Kidney epithelial cell (primary cell): ENCODE measurements at regions not wholly inside any gene's neighbourhood (a gene's known extent, or its start where the extent isn't known, plus 50 kb on each side); places are given as distances from the start of the nearest gene placed in this dataset.

Experiments used
- DNase-seq: peaks from one replicate; pipeline ENCODE4 v3.0.0-alpha.2; 2010; ENCODE audit warnings: low read depth
- H3K27me3 ChIP-seq: 2 replicates; pipeline ENCODE4 v1.6.0; 2011; ENCODE audit warnings: low read length; ENCODE audit not compliant: control insufficient read depth, insufficient read depth
- H3K36me3 ChIP-seq: 2 replicates; pipeline ENCODE4 v1.5.1; 2011; ENCODE audit warnings: low read length; ENCODE audit not compliant: control insufficient read depth, insufficient read depth
- H3K4me3 ChIP-seq: 2 replicates; pipeline ENCODE4 v1.5.1; 2011; ENCODE audit warnings: low read depth, mild to moderate bottlenecking, control low read depth, low read length
- TF ChIP-seq, protein P1 (sequence below): IDR thresholded peaks from 2 replicates; pipeline ENCODE4 v1.5.1; 2011; ENCODE audit warnings: mild to moderate bottlenecking, moderate library complexity, low read length, control low read depth, inconsistent platforms; ENCODE audit not compliant: insufficient read depth, poor library complexity, severe bottlenecking

DNA sequence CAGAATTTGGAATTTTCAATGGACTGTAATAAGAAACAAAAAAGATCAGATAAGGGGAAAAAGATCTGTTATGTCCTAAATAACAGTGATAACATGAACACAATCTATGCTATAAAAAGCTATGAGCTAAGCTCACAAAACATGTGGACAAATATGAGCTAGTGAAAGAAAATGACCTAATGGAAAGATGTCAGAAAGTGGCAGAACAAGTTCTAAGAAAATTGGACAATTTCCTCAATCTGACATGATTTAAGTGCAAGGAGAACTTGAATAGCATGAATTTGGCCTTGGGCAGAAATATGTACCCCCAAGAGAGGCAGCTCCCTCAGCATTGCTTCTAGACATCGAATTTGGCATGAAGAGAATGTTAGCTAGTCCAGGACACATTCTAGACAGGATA is 212.0 kb upstream of the PGR start:
- H3K36me3 ChIP-seq: no peaks in the 10 kb centered on the region
- no peaks in the 10 kb centered on the region for H3K27me3 ChIP-seq
- no peak overlapping the region for H3K4me3 ChIP-seq
- TF ChIP-seq, protein P1, sequence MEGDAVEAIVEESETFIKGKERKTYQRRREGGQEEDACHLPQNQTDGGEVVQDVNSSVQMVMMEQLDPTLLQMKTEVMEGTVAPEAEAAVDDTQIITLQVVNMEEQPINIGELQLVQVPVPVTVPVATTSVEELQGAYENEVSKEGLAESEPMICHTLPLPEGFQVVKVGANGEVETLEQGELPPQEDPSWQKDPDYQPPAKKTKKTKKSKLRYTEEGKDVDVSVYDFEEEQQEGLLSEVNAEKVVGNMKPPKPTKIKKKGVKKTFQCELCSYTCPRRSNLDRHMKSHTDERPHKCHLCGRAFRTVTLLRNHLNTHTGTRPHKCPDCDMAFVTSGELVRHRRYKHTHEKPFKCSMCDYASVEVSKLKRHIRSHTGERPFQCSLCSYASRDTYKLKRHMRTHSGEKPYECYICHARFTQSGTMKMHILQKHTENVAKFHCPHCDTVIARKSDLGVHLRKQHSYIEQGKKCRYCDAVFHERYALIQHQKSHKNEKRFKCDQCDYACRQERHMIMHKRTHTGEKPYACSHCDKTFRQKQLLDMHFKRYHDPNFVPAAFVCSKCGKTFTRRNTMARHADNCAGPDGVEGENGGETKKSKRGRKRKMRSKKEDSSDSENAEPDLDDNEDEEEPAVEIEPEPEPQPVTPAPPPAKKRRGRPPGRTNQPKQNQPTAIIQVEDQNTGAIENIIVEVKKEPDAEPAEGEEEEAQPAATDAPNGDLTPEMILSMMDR: no peak
- no peak for DNase-seq

DNA sequence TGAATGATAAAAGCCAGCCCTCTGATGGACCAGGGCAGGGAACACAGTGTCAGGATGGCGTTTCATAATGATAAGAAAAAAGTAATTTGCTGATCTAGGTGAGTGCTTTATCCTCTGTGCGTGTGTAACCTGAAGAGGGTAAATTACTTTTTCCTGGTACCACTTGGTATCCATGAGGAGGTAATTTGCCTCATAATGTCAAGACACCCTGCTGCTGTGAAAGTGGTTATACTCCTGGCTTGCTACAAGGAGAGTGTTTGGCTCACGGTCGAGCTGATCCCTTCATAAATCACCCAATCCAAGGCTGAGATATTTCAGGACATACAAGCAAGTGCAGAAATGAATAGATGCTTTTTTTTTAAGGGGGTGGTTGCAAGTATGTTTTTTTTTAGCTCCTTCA is 207.2 kb upstream of the PGR start:
- TF ChIP-seq, protein P1: no peak
- Histone ChIP-seq H3K27me3 (no peaks in the 10 kb centered on the region), H3K36me3 (no peaks in the 10 kb centered on the region), H3K4me3 (no peak overlapping the region)
- DNase-seq: no peak

DNA sequence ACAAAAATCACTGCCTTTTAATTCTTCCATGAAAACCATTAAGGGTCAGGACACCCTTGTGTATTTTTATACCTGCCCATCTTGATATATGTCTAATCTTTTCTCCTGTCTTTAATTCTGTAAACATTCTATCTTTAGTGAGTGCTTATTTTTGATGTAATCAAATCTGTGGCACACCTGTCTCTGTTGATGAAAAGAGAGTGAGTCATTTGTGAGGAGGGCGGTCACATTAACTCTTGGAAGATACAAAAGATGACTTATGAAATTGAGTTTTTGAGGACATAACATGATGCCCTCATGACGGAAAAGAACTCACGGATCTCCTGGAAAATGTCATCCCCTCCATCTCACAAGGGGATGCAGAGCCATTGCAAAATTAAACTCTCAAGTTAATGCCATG is 206.5 kb upstream of the PGR start:
- H3K27me3 ChIP-seq: no peaks in the 10 kb centered on the region
- DNase-seq: no peak
- H3K36me3 ChIP-seq: no peaks in the 10 kb centered on the region
- no peak overlapping the region for H3K4me3 ChIP-seq
- TF ChIP-seq, protein P1: no peak

DNA sequence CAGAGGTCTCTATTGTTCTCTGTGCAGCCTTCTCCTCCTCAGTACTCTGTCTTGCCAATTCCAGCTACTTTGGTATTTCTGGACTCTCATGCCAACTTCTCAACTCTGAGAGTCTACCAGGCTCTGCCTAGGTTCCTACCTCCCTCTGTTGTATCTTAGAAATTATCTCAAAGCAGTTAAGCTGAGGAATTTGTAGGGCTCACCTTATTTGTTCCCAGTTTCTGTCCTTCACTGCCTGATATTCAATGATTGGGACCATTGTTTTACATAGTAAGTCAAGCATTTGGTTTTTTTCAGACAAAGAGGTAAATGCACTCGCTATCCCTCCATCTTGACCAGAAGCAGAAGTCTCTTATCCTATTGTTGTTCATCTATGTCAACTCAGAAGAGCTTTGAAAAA is 205.0 kb upstream of the PGR start:
- no peaks in the 10 kb centered on the region for H3K27me3 ChIP-seq

DNA sequence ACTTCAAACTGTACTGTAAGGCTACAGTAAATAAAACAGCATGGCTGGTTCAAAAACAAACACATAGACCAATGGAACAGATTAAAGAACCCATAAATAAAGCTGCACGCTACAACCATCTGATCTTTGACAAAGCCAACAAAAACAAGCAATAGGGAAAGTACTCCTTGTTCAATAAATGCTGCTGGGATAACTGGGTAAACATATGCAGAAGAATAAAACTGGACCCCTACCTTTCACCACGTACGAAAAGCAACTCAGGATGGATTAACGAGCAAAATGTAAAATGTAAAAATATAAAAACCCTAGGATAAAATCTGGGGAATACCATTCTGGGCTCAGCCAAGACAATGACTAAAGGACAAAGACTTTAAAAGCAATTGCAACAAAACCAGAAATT is 201.8 kb upstream of the PGR start:
- TF ChIP-seq, protein P1: no peak
- H3K27me3 ChIP-seq: no peaks in the 10 kb centered on the region
- no peak for DNase-seq
- no peaks in the 10 kb centered on the region for H3K36me3 ChIP-seq
- no peak overlapping the region for H3K4me3 ChIP-seq

More for the DNA sequence above, 205.0 kb upstream of the PGR start:
- TF ChIP-seq, protein P1: no peak
- no peaks in the 10 kb centered on the region for H3K36me3 ChIP-seq
- H3K4me3 ChIP-seq: no peak overlapping the region
- no peak for DNase-seq

DNA sequence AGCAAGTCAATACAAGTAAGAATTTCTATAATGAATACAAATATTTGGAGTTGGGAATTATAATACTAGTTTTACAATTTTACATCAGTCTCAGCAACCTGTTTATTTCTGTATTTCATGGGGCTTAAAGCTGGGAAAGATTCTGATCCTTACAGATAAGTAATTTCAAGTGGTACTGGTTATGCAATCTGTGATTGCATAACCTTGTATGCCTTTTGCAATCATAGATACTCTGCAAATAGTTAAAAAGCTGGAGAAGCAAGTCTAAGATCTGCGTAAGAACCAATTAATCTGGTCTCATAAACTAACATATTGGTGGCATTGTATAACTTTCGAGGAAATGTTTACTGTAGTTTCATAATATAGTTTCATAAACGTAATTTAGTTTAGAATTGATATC is 198.3 kb upstream of the PGR start:
- H3K27me3 ChIP-seq: no peaks in the 10 kb centered on the region
- TF ChIP-seq, protein P1: no peak
- DNase-seq: no peak
- no peaks in the 10 kb centered on the region for H3K36me3 ChIP-seq
- H3K4me3 ChIP-seq: no peak overlapping the region
